AG09319 (cell line): ENCODE measurements at regions not wholly inside any gene's neighbourhood (a gene's known extent, or its start where the extent isn't known, plus 50 kb on each side); places are given as distances from the start of the nearest gene placed in this dataset.
A peak's percentile ranks its signal among the peaks of the same experiment; 100 is the strongest.
"Not testable (repeated sequence)": the region's sequence is repeated elsewhere in the genome, so short reads cannot be mapped to it uniquely, and the experiment has no call there.

ENCODE experiments used
- DNase-seq: peaks from one replicate; pipeline ENCODE4 v3.0.0-alpha.2; 2010; ENCODE audit warnings: low read depth; ENCODE audit errors: extremely low read depth
- TF ChIP-seq, protein P1 (sequence below): IDR thresholded peaks from 2 replicates; pipeline ENCODE4 v1.5.1; 2011; ENCODE audit warnings: low read depth, mild to moderate bottlenecking, inconsistent platforms, low read length, moderate library complexity

DNA sequence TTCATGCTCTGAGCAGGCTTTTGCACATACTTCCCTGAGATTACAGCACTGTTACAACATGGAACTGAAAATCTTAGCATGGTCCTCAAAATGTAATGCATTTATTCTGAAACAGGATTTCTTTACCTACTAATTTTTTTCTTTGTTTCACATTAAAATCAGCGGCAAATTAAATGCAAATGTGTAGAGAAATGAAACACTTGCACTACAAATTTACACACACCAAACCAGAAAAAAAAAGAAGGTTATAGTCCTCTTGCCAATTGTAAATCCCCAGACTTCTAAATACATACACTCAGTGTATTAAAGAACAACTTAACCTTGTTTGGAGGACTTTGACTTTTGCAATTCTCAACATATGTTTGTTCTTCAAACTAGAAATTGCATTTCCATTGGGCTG lies 210.9 kb upstream of the TBX18 start:
- TF ChIP-seq, protein P1, sequence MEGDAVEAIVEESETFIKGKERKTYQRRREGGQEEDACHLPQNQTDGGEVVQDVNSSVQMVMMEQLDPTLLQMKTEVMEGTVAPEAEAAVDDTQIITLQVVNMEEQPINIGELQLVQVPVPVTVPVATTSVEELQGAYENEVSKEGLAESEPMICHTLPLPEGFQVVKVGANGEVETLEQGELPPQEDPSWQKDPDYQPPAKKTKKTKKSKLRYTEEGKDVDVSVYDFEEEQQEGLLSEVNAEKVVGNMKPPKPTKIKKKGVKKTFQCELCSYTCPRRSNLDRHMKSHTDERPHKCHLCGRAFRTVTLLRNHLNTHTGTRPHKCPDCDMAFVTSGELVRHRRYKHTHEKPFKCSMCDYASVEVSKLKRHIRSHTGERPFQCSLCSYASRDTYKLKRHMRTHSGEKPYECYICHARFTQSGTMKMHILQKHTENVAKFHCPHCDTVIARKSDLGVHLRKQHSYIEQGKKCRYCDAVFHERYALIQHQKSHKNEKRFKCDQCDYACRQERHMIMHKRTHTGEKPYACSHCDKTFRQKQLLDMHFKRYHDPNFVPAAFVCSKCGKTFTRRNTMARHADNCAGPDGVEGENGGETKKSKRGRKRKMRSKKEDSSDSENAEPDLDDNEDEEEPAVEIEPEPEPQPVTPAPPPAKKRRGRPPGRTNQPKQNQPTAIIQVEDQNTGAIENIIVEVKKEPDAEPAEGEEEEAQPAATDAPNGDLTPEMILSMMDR = no peak
- no peak for DNase-seq

DNA sequence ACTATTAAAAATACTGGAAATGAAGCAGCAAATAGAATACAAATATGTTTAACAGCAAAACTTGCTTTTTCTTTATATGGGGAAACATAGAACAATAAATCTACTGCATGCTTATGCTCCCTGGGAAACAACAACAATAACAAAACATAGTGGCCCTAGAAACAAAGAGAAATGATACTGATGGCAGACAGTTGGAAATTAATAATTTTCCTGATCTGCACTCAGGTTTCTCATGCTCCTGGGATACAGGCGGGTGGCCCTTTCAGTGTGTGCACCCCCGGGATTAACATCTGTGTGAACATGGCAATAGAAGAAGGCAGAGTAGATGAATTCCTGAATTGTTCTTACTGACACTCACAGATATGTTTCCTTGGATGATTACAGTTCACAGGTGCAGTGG lies 209.2 kb upstream of the TBX18 start:
- TF ChIP-seq, protein P1 = no peak

DNA sequence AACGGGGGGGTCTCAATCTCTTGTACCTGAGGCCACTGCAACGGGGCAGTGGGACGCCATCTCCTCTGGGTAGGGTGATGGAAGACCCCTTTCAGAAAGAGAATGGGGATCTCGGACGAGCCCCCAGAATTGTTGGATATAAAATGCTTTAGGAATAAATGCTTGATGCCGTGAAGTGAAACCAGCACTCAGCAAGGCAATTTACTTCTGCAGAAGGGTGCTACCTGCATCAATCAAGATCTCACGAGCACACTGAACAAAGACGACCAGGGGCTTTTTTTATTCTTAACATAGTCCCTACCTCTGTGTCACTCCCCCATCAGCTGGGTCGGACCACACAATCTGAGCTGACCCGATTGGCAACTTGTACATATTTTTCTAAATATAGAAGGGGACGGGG lies 203.6 kb upstream of the TBX18 start:
- TF ChIP-seq, protein P1 = no peak
- DNase-seq = no peak

More for the DNA sequence above, 209.2 kb upstream of the TBX18 start:
- no peak for DNase-seq

DNA sequence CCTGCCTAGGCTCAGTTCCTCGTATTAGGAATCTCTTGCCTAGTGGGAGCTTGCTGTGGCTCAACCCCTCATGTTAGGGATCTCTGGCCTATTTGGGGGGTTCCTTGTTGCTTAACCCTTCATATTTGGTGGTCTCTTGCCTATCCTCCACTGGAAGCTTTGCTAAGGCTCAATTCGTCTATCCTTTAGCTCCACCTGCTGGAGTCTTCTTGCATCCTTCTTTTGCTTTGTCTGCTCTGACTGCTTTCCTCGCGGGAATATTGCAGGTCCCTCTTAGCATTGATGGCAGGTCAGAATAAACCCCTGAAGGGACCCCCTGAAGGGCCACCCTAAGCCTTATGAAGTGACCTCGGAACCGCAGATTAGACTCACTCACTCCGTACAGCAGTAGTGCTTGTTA lies 203.0 kb upstream of the TBX18 start:
- peak; percentile 10 for DNase-seq
- TF ChIP-seq, protein P1 = peak; percentile 59

DNA sequence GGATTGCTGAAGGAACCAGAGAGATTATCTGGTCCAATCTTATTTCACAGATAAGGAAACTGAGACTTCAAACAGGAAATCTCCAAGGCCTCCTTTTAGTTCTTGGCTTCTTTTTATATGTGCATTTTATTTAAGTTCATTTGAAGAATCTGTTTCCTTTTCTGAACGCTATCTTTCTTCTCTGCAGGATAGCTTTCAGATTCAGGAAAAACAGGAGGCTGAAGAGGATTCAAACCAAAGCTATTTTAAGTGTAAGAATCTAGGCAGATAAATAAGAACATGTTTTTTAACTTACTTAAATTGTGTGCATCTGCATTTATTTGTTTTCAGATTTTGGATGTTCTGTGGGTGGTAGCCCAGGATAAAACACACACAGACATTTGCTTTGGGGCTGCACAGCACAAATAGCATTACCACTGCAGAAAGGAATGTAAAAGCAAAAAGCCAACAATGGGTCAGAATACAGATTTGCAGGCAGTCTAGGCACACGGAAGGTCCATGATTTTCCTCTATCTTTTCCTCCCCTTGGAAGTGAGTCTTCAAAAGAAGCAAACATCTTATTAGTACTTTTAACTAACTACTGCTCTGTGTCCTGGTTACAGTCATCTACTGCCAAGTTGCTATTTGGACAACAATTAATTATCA lies 188.8 kb upstream of the TBX18 start:
- TF ChIP-seq, protein P1 = no peak
- no peak for DNase-seq

DNA sequence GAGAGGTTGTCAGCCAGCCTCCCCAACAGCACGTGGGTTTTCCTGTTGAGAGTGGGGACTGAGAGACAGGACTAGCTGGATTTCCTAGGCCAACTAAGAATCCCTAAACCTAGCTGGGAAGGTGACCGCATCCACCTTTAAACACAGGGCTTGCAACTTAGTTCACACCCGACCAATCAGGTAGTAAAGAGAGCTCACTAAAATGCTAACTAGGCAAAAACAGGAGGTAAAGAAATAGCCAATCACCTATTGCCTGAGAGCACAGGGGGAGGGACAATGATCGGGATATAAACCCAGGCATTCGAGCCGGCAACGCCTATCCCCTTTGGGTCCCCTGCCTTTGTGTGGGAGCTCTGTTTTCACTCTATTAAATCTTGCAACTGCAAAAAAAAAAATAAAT lies 180.5 kb upstream of the TBX18 start:
- not testable (repeated sequence) for DNase-seq

DNA sequence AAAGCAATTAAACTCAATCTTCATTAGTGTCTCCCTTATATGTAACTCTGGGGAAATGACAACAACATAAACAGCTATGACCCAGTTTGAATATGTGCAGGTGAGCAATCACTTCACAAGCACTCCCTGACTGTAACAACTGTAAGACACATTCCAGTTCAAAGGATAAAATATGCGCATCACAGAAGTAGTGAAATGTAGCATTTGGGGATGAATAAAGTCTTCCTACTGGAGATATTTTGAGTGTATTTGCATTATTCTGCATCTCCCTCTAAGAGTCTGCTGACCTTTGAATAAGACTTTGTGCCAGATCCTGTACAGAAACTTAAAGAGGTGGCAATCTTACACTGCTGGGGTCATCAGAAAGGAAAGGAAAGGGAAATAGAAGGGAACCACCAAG lies 179.5 kb upstream of the TBX18 start:
- TF ChIP-seq, protein P1 = no peak

DNA sequence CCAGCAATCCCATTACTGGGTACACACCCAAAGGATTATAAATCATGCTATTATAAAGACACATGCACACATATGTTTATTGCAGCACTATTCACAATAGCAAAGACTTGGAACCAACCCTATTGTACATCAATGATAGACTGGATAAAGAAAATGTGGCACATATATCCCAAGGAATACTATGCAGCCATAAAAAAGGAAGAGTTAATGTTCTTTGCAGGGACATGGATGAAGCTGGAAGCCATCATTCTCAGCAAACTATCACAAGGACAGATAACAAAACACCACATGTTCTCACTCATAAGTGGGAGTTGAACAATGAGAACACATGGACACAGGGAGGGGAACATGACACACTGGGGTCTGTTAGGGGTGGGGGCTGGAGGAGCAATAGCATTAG lies 177.2 kb upstream of the TBX18 start:
- not testable (repeated sequence) for DNase-seq

More for the DNA sequence above, 179.5 kb upstream of the TBX18 start:
- DNase-seq = no peak
